Thyroid gland (tissue), 4 donors: ENCODE measurements at regions not wholly inside any gene's neighbourhood (a gene's known extent, or its start where the extent isn't known, plus 50 kb on each side); places are given as distances from the start of the nearest gene placed in this dataset.

Experiments used
- DNase-seq, 2 donors: peaks; one replicate each; pipeline ENCODE4 v3.0.0-alpha.2; 2019
- H3K27ac ChIP-seq, 3 donors: fragments of 200-600 bp; sonication (generic); 1 replicate in 2 of 3; 2 replicates in 1 of 3; pipeline ENCODE4 v1.5.1; 2016 to 2019; ENCODE audit warnings: mild to moderate bottlenecking in 1 of 3, moderate library complexity in 1 of 3
- H3K27me3 ChIP-seq: fragments of 200-600 bp; sonication (generic); one replicate; pipeline ENCODE4 v1.5.1; 2019
- H3K36me3 ChIP-seq, 2 donors: fragments of 200-600 bp; sonication (generic); one replicate each; pipeline ENCODE4 v1.5.1; 2016 to 2019
- H3K4me1 ChIP-seq, 2 donors: fragments of 200-600 bp; sonication (generic); one replicate each; pipeline ENCODE4 v1.5.1; 2017 to 2019
- H3K4me3 ChIP-seq, 3 donors: fragments of 200-600 bp; sonication (generic); replicated peaks in 1 of 3; 1 replicate in 2 of 3; 2 replicates in 1 of 3; pipeline ENCODE4 v1.5.1; 2016; ENCODE audit warnings: mild to moderate bottlenecking in 1 of 3
- H3K9me3 ChIP-seq: fragments of 200-600 bp; sonication (generic); one replicate; pipeline ENCODE4 v1.5.1; 2017
- POLR2A ChIP-seq, 2 donors: fragments of 450-650 bp; IDR thresholded peaks; one replicate each; pipeline ENCODE4 v1.6.1; 2017; ENCODE audit warnings: antibody characterized with exemption in 2 of 2, mild to moderate bottlenecking in 2 of 2, moderate library complexity in 1 of 2
- WGBS, 2 donors: methylation state at CpG; one replicate each; pipeline ENCODE4 v1.1.5; 2017; 5-methylcytosine and 5-hydroxymethylcytosine counted together
- intact Hi-C: fragments of 100-400 bp; cut with DNase I; formaldehyde crosslinking; loops from one replicate; pipeline ENCODE4 v1.15.1; 2023
- TF ChIP-seq, protein P1 (sequence below), 6 experiments: fragments of 200-600 bp in 3 of 6; fragments of 450-650 bp in 3 of 6; sonication (generic) in 3 of 6; IDR thresholded peaks; one replicate each; pipeline ENCODE4 v1.5.1; 2016 to 2019; ENCODE audit warnings: antibody characterized with exemption in 6 of 6, mild to moderate bottlenecking in 2 of 6, inconsistent platforms in 1 of 6, moderate library complexity in 1 of 6

- H3K27me3 ChIP-seq, result no peaks in the 10 kb centered on the region
- no peak overlapping the region for H3K4me3 ChIP-seq
- peaks cover 0 to 14% of the 10 kb centered on the region in 2 donors for H3K4me1 ChIP-seq
- TF ChIP-seq POLR2A (IDR thresholded peaks at IDR 0.05), result no peak
- TF ChIP-seq, protein P1, sequence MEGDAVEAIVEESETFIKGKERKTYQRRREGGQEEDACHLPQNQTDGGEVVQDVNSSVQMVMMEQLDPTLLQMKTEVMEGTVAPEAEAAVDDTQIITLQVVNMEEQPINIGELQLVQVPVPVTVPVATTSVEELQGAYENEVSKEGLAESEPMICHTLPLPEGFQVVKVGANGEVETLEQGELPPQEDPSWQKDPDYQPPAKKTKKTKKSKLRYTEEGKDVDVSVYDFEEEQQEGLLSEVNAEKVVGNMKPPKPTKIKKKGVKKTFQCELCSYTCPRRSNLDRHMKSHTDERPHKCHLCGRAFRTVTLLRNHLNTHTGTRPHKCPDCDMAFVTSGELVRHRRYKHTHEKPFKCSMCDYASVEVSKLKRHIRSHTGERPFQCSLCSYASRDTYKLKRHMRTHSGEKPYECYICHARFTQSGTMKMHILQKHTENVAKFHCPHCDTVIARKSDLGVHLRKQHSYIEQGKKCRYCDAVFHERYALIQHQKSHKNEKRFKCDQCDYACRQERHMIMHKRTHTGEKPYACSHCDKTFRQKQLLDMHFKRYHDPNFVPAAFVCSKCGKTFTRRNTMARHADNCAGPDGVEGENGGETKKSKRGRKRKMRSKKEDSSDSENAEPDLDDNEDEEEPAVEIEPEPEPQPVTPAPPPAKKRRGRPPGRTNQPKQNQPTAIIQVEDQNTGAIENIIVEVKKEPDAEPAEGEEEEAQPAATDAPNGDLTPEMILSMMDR (IDR thresholded peaks at IDR 0.05), result no peak
- H3K27ac ChIP-seq, result no peak overlapping the region
- no peak for DNase-seq
- H3K9me3 ChIP-seq, result no peaks in the 10 kb centered on the region
- 52 to 70% methylated on average over 3 of the region's 3 CpGs for WGBS, 2 donors
- no peaks in the 10 kb centered on the region for H3K36me3 ChIP-seq
- intact Hi-C loops, result no loop called here
Observed at GRCh38 chr1:4856396-4856795, 202.0 kb downstream of the AJAP1 start.

GRCh38 chr1:4854367-4854766, 200.0 kb downstream of the AJAP1 start:
- peaks cover 0 to 17% of the 10 kb centered on the region in 2 donors for H3K4me1 ChIP-seq
- H3K9me3 ChIP-seq, result no peaks in the 10 kb centered on the region
- 91 to 93% methylated on average over 8 of the region's 8 CpGs for WGBS, 2 donors
- intact Hi-C loops, result no loop called here
- TF ChIP-seq, protein P1 (IDR thresholded peaks at IDR 0.05), result no peak
- no peak for TF ChIP-seq POLR2A (IDR thresholded peaks at IDR 0.05)
- DNase-seq, result no peak
- no peak overlapping the region for H3K4me3 ChIP-seq
- no peaks in the 10 kb centered on the region for H3K27me3 ChIP-seq
- H3K36me3 ChIP-seq, result no peaks in the 10 kb centered on the region
- no peak overlapping the region for H3K27ac ChIP-seq

- 91% methylated on average over 5 of the region's 5 CpGs for WGBS, 2 donors
- TF ChIP-seq, protein P1 (IDR thresholded peaks at IDR 0.05), result no peak
- TF ChIP-seq POLR2A (IDR thresholded peaks at IDR 0.05), result no peak
- intact Hi-C loops, result no loop called here
- H3K4me3 ChIP-seq, result no peak overlapping the region
- no peaks in the 10 kb centered on the region for H3K36me3 ChIP-seq
- H3K27me3 ChIP-seq, result no peaks in the 10 kb centered on the region
- peaks cover 0 to 17% of the 10 kb centered on the region in 2 donors for H3K4me1 ChIP-seq
- H3K9me3 ChIP-seq, result no peaks in the 10 kb centered on the region
- DNase-seq, result no peak
- H3K27ac ChIP-seq, result no peak overlapping the region
Observed at GRCh38 chr1:4853904-4854303, 199.5 kb downstream of the AJAP1 start.

- WGBS, 2 donors, result 35 to 50% methylated on average over 6 to 8 of the region's 8 CpGs
- no peak overlapping the region for H3K4me3 ChIP-seq
- TF ChIP-seq POLR2A (IDR thresholded peaks at IDR 0.05), result no peak
- TF ChIP-seq, protein P1 (IDR thresholded peaks at IDR 0.05), result no peak
- peaks cover 0 to 27% of the 10 kb centered on the region in 2 donors for H3K4me1 ChIP-seq
- no peaks in the 10 kb centered on the region for H3K9me3 ChIP-seq
- H3K27me3 ChIP-seq, result no peaks in the 10 kb centered on the region
- no peaks in the 10 kb centered on the region for H3K36me3 ChIP-seq
- peak; percentile 82 to 85 for DNase-seq
- intact Hi-C loops, result no loop called here
- H3K27ac ChIP-seq, result no peak overlapping the region
Observed at GRCh38 chr1:4851385-4852065, 197.1 kb downstream of the AJAP1 start.

GRCh38 chr1:4848431-4848830, 194.0 kb downstream of the AJAP1 start:
- Histone ChIP-seq H3K4me3 (no peak overlapping the region), H3K4me1 (peaks cover 0 to 27% of the 10 kb centered on the region in 2 donors), H3K27ac (no peak overlapping the region), H3K27me3 (no peaks in the 10 kb centered on the region), H3K9me3 (no peaks in the 10 kb centered on the region), H3K36me3 (no peaks in the 10 kb centered on the region)
- intact Hi-C loops, result no loop called here
- no peak for DNase-seq
- TF ChIP-seq, protein P1 (IDR thresholded peaks at IDR 0.05), result no peak
- WGBS, 2 donors, result 51 to 53% methylated on average over 4 of the region's 4 CpGs
